ENCODE measurements at regions not wholly inside any gene's neighbourhood (a gene's known extent, or its start where the extent isn't known, plus 50 kb on each side); places are given as distances from the start of the nearest gene placed in this dataset.

DNA sequence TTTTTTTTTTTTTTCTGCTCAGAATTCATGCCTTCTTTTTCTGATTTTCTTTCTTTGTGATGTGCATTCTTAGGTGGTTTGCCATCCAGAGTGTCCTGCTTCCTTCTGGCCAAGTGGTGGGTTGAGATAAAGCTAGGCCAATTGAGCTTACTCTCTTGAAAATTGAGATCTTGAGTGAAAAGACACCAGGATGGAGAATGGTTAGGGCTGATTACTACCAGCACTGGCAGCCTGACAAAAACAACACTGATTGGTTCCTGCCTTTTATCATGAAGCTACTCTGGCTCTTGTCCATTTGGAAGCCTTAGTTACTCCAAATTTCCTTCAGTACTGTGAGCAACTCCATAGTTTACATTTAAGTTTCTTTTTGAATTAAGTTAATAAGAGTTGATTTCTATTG lies 404.0 kb downstream of the PPARGC1A start:
- no peak for TF ChIP-seq EZH2 (optimal IDR thresholded peaks at IDR 0.05; ENCODE audit: low read depth, low read length)
- TF ChIP-seq, protein P1, sequence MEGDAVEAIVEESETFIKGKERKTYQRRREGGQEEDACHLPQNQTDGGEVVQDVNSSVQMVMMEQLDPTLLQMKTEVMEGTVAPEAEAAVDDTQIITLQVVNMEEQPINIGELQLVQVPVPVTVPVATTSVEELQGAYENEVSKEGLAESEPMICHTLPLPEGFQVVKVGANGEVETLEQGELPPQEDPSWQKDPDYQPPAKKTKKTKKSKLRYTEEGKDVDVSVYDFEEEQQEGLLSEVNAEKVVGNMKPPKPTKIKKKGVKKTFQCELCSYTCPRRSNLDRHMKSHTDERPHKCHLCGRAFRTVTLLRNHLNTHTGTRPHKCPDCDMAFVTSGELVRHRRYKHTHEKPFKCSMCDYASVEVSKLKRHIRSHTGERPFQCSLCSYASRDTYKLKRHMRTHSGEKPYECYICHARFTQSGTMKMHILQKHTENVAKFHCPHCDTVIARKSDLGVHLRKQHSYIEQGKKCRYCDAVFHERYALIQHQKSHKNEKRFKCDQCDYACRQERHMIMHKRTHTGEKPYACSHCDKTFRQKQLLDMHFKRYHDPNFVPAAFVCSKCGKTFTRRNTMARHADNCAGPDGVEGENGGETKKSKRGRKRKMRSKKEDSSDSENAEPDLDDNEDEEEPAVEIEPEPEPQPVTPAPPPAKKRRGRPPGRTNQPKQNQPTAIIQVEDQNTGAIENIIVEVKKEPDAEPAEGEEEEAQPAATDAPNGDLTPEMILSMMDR (IDR thresholded peaks at IDR 0.05; ENCODE audit: low read length), result no peak
